Kidney capillary endothelial cell (primary cell): ENCODE measurements at regions not wholly inside any gene's neighbourhood (a gene's known extent, or its start where the extent isn't known, plus 50 kb on each side); places are given as distances from the start of the nearest gene placed in this dataset.

ENCODE experiments used
- DNase-seq: peaks from one replicate; pipeline ENCODE4 v3.0.0-alpha.2; 2018; ENCODE audit warnings: low spot score

DNA sequence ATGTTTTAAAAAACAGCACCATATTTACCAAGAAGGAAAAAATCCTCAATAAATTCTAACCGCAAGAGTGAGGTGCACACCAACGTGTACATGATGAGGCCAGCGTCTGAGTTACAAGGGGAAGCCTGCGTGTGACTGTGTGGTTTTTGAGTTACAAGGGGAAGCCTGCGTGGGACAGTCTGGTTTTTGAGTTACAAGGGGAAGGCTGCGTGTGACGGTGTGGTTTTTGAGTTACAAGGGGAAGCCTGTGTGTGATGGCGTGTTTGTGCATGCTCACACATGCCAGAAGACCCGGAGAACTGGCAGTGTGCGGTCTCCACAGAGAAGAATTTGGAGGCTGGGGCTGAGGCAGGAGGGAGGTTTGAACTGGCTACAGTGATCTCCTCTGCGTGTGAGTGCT lies 1376.4 kb downstream of the TBC1D22A start:
- DNase-seq: no peak

DNA sequence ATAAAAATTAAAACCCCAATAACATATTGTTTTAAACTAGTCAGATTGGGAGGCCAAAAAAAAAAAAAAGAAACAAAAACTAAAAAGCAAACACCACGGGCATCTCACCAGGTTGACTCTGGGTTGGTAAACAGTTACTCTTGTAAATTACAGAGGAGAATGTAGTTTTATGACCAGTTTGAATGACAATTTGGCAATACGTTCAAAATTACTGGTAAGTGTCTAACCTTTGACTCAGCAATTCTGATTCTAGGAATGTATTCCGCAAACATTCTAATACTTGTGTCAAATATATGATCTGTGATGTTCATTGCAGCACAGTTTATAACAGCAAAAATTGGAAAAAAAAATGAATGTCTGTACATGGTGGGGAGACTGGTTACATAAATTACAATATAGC lies 1376.0 kb downstream of the TBC1D22A start:
- DNase-seq: no peak

DNA sequence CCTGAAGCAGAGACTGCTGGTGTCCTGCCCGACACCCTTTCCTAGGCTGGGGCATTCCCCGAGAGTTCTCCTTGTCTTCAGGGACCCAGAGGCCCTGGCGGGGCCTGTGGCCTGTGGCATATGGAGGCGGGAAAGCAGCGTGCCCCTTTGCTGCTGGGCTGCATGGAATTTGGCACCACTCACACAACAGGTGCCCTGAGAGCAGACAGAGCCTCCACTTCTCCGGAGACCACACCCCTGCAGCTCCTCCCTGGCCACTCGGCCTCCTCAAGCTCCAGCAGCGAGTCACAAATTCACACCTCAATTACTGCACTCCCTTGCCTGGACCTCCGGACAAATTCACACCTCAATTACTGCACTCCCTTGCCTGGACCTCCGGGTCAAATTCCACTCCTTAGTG lies 1375.2 kb downstream of the TBC1D22A start:
- DNase-seq: no peak

DNA sequence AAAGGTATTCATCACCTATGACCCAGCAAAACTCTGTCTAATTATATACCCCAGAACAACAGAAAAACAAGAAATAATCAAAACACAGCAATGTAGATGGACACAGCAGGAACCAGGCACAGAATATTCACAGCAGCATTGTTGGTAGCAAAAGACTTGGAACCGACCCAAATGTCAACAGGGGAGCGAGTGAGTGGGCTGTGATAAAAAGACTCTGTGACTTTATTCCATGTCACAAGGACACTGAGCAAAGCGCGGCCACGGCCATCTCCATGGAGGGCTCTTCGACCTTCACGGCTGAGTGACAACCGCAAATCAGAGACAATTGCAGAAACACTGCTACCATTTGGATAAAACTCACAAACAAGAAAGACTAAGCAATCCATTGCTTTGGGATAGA lies 1373.1 kb downstream of the TBC1D22A start:
- no peak for DNase-seq

DNA sequence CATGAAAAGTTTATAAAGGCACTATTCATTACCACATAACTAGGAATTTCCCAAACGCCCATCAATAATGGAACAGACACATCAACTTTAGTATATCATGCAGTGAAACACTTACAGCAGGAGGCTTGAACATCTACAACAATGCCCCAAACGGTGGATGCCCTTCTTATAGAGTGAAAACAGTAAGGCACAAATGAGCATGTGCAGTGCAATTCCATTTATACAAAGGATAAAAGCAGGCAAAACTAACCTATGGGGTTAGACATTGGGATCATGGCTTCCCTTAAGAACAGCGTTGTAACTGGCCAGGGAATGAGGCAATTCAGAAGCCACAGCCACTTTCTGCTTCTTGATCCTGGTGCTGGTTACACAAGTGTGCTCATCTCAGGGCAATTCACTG lies 1363.0 kb downstream of the TBC1D22A start:
- DNase-seq: no peak

DNA sequence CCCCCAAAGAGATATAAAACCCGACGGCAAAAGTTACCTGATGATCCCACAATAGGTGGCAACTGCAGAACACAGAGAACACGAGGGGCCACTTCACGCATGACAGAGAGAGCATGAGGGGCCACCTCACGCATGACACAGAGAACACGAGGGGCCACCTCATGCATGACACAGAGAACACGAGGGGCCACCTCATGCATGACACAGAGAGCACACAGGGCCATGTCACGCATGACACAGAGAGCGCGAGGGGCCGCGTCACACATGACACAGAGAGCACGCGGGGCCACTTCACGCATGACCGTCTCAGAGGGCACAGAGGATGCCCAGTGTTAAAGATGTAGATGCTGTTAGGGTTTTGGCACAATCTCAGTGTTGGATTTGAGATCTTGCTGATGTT lies 1359.5 kb downstream of the TBC1D22A start:
- no peak for DNase-seq

GRCh38 chr22:48118654-48119053 lies 1356.2 kb downstream of the TBC1D22A start:
- no peak for DNase-seq

- DNase-seq: no peak
Observed at GRCh38 chr22:48116871-48117270, 1354.4 kb downstream of the TBC1D22A start.

- no peak for DNase-seq
Observed at GRCh38 chr22:48112687-48113521, 1350.5 kb downstream of the TBC1D22A start.

DNA sequence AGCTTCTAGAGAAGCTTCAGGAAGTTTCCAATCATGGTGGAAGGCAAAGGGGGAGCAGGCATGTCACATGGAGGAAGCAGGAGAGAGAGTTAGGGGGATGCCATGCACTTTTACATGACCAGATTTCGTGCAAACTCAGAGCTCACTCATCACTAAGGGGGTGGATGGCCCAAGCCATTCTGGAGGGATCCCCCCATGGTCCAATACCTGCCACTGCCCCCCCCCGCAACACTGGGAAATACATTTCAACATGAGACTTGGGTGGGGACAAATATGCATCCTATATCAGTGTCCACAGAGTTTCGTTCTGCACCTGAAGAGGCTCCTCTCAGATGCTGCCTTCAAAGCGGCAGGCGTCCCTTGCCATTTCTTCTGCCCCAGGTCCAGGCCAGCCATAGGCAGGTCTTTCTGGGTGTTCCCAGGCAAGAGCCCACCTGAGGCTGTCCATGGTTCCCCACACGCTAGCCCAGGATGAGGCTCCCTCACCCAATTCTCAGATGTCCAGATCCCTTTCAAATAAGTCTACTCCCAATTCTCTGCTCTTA lies 1344.3 kb downstream of the TBC1D22A start:
- DNase-seq: no peak

DNA sequence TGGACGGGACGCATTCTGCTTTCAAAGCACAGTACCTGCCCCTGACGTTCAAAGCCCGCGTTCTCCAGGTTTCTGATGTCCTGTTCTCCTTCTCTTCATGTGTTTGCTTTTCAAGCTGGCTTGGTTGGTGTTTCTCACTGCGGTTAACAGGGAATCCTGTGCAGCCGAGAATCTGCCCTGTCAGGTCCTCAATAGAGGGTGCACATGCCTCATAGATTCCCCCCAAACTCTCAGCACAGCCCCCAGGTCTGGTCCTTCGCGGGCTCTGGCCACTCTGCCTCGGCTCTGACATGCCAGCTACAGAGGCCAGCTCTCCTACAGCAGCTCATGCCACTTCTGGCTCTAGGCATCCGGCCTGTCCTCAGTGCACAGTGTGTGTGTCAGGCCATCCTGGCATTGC lies 1343.8 kb downstream of the TBC1D22A start:
- DNase-seq: no peak

DNA sequence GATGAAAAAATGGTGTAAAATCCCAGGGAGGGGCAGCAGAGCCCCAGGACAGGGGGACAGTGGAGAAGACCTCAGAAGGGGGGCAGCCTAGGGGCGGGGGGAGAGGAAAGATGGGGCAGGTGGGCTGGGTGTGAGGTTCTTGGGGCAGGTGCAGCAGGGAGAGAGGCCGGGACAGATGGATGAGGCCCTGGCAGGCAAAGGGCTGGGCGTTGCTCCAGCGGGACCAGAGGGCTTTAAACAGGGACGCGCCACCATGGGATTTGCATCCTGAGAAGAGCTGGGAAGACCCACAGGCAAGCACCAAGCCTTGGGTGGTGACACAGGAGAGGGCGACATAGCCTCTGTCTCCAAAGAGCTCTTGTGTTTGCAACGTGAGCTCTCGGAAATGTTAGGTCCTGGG lies 1342.8 kb downstream of the TBC1D22A start:
- DNase-seq: no peak

- no peak for DNase-seq
Observed at GRCh38 chr22:48104766-48105165, 1342.3 kb downstream of the TBC1D22A start.

DNA sequence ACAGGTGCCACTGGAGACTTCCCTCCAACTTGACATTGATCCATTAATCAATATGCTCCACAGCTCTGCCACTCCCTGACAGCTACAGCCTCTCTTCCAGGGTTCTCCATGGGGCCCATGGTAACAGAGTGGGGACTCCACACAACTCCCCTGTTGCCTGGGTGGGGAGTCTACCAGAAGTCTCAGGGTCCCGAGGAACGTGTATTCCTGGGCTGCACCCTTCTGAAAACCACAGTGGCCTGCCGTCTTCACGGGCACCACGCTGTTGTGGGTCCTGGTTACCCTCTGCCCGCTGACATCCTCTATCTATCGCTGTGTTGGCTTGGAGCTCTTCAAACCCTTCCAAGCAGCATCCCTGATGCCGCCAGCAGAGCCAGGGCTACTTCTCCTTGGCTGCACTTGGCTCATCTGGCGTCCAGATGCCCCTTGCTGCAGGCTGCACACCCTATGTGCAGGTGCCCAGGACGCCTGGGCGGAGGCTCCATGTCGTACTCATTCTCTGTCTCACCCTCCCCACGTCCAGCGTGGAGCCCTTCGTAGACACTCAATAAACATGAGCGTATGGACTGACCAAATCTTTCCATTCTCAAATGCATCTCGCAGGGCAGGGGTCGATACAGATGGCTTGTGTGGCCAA lies 1341.8 kb downstream of the TBC1D22A start:
- no peak for DNase-seq

DNA sequence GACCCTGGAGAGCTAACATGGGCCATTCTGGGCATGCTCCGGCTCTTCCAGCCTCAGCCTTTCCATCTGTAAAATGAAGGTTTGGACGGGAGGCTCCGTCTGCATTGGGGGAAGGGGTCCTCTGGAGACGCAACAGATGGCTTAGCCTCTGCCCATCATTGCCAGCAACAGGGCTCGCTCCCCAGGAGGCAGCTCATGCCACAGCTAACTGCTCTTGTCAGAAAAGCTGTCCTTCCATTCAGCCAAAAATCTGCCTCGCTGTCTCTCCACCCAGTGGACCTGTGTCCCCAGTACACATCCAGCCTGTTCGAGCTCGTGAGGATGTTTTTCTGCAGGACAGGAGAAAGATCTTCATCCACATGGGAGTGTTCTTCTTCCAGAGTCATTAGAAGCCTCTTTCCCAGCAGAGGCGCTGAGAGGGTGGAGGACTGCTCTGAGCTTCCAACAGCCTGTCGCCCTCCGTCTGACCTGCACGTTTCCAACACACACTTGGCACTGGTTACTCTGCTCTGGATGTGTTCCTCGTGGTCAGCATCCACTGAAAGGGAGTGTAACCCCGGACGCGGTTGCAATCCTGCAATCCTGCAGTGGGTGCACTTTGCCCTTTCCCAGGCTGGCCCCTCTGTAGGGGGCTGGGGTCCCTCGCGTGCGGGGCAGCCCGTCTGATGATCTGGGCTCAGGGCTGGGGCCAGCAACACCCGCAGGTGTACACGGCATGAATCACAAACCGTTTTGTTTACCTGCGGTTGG lies 1340.9 kb downstream of the TBC1D22A start:
- no peak for DNase-seq

DNA sequence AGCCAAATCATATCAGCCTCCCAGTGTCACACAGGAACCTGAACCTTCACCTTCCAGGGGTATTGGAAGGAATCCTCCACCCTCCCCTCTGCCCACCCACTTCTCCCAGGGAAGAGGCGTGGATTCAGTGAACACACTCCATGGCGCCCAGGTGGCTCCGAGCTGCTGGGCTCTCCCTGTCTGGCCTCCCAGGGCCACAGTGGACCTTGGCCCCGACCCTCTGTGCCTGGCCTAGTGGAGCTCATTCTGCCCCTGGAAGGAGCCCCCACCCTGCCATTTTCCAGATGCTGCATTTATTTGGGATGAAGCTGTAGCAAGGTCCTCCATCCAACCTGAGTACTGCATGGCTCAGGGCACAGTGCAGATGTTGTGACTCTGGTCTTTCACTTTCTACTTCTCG lies 1340.1 kb downstream of the TBC1D22A start:
- DNase-seq: no peak

GRCh38 chr22:48101704-48102103 lies 1339.3 kb downstream of the TBC1D22A start:
- no peak for DNase-seq

- no peak for DNase-seq
Observed at GRCh38 chr22:48100685-48101417, 1338.4 kb downstream of the TBC1D22A start.

DNA sequence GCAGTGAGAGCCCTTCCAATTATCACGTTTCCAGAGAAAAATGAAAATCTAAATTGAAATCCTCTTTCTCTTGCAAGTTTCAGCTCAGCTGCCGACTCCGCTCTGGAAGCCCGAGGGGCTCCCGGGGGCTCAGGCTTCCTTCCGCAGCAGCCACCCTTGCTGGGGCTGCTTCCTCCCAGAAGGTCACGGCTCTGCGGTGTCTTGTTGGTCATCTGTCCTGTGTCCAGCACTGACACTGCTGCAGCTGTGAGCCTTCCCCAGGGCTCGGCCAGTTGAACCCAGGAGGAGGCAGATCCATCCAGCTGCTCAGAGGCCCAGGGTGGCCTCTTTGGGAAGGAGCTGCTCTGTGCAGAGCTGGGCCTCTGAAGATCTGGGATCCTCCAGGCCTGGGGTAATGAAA lies 1337.2 kb downstream of the TBC1D22A start:
- DNase-seq: no peak

GRCh38 chr22:48099251-48099650 lies 1336.8 kb downstream of the TBC1D22A start:
- DNase-seq: no peak

DNA sequence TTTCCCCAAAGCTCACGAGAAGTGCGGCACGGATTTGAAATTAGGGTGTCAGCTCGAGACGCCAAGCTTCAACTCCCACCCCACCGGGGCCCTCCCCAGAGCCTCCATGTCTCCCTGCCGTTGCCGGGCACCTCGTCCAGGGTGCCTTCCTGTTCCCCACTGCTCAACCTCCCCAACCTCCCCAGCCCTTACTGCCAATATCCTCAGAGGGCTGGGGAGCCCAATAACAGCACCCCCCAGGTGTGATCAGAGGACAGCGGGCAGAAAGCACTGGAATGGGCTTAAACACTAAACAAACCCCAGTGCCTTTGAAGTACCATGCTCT lies 1336.4 kb downstream of the TBC1D22A start:
- no peak for DNase-seq

DNA sequence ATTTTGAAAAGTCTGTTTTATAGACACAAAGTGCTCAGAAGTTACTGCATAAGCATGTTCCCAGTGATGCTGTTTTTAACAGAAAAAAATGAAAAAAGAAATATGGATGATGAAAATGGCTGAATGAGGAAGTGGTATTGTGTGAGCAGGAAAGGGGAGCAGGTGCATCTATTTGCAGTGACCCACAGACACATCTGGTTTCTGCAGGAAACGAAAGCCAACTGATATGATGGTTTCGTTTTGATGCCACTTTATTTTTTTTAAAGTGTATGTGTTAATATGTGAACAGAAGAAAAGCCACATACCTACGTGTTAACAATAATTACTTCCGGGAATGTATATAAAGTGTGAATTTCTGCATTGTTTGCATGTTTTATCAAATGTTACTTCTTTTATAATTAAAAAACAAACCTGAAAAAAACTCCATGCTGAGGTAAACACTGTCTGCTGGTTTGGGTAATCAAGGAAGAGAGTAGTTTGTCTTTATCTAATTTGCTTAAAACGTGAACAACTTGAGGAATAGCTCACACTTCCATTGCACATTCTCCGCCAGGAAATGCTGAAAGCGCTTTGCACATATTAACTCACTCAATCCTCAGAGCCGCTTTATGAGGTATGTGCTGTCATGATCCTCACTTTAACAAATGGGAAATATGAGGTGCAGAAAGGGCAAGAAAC lies 1335.9 kb downstream of the TBC1D22A start:
- DNase-seq: no peak
